Esophagus muscularis mucosa (tissue), 4 donors: ENCODE measurements at regions not wholly inside any gene's neighbourhood (a gene's known extent, or its start where the extent isn't known, plus 50 kb on each side); places are given as distances from the start of the nearest gene placed in this dataset.

Experiments used
- EP300 ChIP-seq: sonication (generic); formaldehyde crosslinking; IDR thresholded peaks from one replicate; pipeline ENCODE4 v1.6.1; 2017; ENCODE audit warnings: antibody characterized with exemption
- POLR2A ChIP-seq: fragments of 450-650 bp; IDR thresholded peaks from one replicate; pipeline ENCODE4 v1.6.1; 2017; ENCODE audit warnings: antibody characterized with exemption, moderate library complexity, mild to moderate bottlenecking, low read depth
- POLR2AphosphoS5 ChIP-seq, 2 donors: sonication (generic); formaldehyde crosslinking; IDR thresholded peaks; one replicate each; pipeline ENCODE4 v1.6.1; 2017; ENCODE audit warnings: antibody characterized with exemption in 2 of 2
- TF ChIP-seq, protein P1 (sequence below), 3 experiments: fragments of 200-600 bp in 2 of 3; fragments of 450-650 bp in 1 of 3; sonication (generic) in 2 of 3; IDR thresholded peaks; one replicate each; pipeline ENCODE4 v1.5.1; 2017 to 2019; ENCODE audit warnings: antibody characterized with exemption in 3 of 3, mild to moderate bottlenecking in 2 of 3, moderate library complexity in 1 of 3

GRCh38 chr1:193831465-193831864 is 645.1 kb upstream of the B3GALT2 start:
- TF ChIP-seq, protein P1, sequence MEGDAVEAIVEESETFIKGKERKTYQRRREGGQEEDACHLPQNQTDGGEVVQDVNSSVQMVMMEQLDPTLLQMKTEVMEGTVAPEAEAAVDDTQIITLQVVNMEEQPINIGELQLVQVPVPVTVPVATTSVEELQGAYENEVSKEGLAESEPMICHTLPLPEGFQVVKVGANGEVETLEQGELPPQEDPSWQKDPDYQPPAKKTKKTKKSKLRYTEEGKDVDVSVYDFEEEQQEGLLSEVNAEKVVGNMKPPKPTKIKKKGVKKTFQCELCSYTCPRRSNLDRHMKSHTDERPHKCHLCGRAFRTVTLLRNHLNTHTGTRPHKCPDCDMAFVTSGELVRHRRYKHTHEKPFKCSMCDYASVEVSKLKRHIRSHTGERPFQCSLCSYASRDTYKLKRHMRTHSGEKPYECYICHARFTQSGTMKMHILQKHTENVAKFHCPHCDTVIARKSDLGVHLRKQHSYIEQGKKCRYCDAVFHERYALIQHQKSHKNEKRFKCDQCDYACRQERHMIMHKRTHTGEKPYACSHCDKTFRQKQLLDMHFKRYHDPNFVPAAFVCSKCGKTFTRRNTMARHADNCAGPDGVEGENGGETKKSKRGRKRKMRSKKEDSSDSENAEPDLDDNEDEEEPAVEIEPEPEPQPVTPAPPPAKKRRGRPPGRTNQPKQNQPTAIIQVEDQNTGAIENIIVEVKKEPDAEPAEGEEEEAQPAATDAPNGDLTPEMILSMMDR (IDR thresholded peaks at IDR 0.05), result no peak
- TF ChIP-seq EP300 (no peak), POLR2A (no peak), POLR2AphosphoS5 (IDR thresholded peaks at IDR 0.05) (no peak)
